PFSK-1 (cell line): ENCODE measurements at regions not wholly inside any gene's neighbourhood (a gene's known extent, or its start where the extent isn't known, plus 50 kb on each side); places are given as distances from the start of the nearest gene placed in this dataset.

ENCODE experiments used
- FOXP2 ChIP-seq: optimal IDR thresholded peaks from 2 replicates; pipeline ENCODE3; 2011; ENCODE audit warnings: borderline replicate concordance, control low read depth, inconsistent platforms; ENCODE audit not compliant: insufficient read depth; ENCODE audit errors: extremely low read length, extremely low read depth
- POLR2AphosphoS5 ChIP-seq: IDR thresholded peaks from 2 replicates; pipeline ENCODE4 v1.6.1; 2012; ENCODE audit warnings: low read depth, mild to moderate bottlenecking, control low read depth, low read length, moderate library complexity
- REST ChIP-seq, 2 experiments: IDR thresholded peaks; 2 replicates each; pipeline versions ENCODE4 v1.6.1 to v1.8.0; 2011 to 2012; ENCODE audit warnings: low read depth in 2 of 2, low read length in 2 of 2, control low read depth in 1 of 2, inconsistent platforms in 1 of 2, mild to moderate bottlenecking in 1 of 2, moderate library complexity in 1 of 2; ENCODE audit not compliant: insufficient read depth in 1 of 2
- SIN3A ChIP-seq: IDR thresholded peaks from 2 replicates; pipeline ENCODE4 v1.6.1; 2012; ENCODE audit warnings: mild to moderate bottlenecking, low read length, moderate library complexity, borderline replicate concordance; ENCODE audit not compliant: insufficient read depth
- TAF1 ChIP-seq: IDR thresholded peaks from 2 replicates; pipeline ENCODE4 v1.6.1; 2012; ENCODE audit warnings: low read length, control low read depth, borderline replicate concordance; ENCODE audit not compliant: insufficient read depth

- no peak for TF ChIP-seq REST (IDR thresholded peaks at IDR 0.05; ENCODE audit: insufficient read depth in 1 of 2, low read depth in 2 of 2, low read length in 2 of 2)
- no peak for TF ChIP-seq POLR2AphosphoS5
- no peak for TF ChIP-seq SIN3A
These were observed 85.8 kb downstream of the SYF2 start for GRCh38 chr1:25146451-25146855.

- no peak for TF ChIP-seq POLR2AphosphoS5
- no peak for TF ChIP-seq FOXP2
- no peak for TF ChIP-seq REST (IDR thresholded peaks at IDR 0.05; ENCODE audit: insufficient read depth in 1 of 2, low read depth in 2 of 2, low read length in 2 of 2)
- no peak for TF ChIP-seq SIN3A
- TF ChIP-seq TAF1, result no peak
These were observed 86.4 kb downstream of the SYF2 start for GRCh38 chr1:25145775-25146393.

GRCh38 chr1:25140073-25140797 is 92.1 kb downstream of the SYF2 start:
- TF ChIP-seq FOXP2, result no peak

- TF ChIP-seq POLR2AphosphoS5, result no peak
- no peak for TF ChIP-seq FOXP2
These were observed 94.5 kb downstream of the SYF2 start for GRCh38 chr1:25137521-25138395.

GRCh38 chr1:25137106-25137505 is 95.2 kb downstream of the SYF2 start:
- TF ChIP-seq SIN3A (no peak), FOXP2 (no peak), POLR2AphosphoS5 (no peak), TAF1 (no peak), REST (IDR thresholded peaks at IDR 0.05; ENCODE audit: insufficient read depth in 1 of 2, low read depth in 2 of 2, low read length in 2 of 2) (no peak)

- no peak for TF ChIP-seq FOXP2
- TF ChIP-seq TAF1, result no peak
- TF ChIP-seq REST (IDR thresholded peaks at IDR 0.05; ENCODE audit: insufficient read depth in 1 of 2, low read depth in 2 of 2, low read length in 2 of 2), result no peak
- no peak for TF ChIP-seq POLR2AphosphoS5
- TF ChIP-seq SIN3A, result no peak
These were observed 96.4 kb downstream of the SYF2 start for GRCh38 chr1:25135909-25136308.
